WTC11 (cell line): ENCODE measurements at regions not wholly inside any gene's neighbourhood (a gene's known extent, or its start where the extent isn't known, plus 50 kb on each side); places are given as distances from the start of the nearest gene placed in this dataset.

Source experiments
- ATAC-seq: fragments of 200-7000 bp; cut with Tn5 transposase; 2 replicates; pipeline ENCODE4 v1.10.0; 2021; ENCODE audit warnings: mild to moderate bottlenecking, moderate library complexity
- CTCF ChIA-PET: fragments of 300-600 bp; sonication (Branson Sonifier 250); formaldehyde crosslinking; loops from one replicate; lab custom pipeline; 2021; ENCODE audit warnings: antibody characterized with exemption; lab: Charles Lee
- POLR2A ChIA-PET: fragments of 350-600 bp; sonication (Branson Sonifier 250); formaldehyde crosslinking; loops from one replicate; lab custom pipeline; 2021; ENCODE audit warnings: antibody characterized with exemption; lab: Charles Lee
- DNase-seq: peaks from one replicate; pipeline ENCODE4 v3.0.0; 2021; ENCODE audit warnings: low spot score
- H3K27ac Mint-ChIP-seq: 2 replicates; pipeline ENCODE4 v1.8.0; 2021; ENCODE audit warnings: mixed read lengths
- H3K27me3 Mint-ChIP-seq: 2 replicates; pipeline ENCODE4 v1.8.0; 2021; ENCODE audit warnings: low read depth, mild to moderate bottlenecking, moderate library complexity, mixed read lengths
- H3K36me3 Mint-ChIP-seq: 2 replicates; pipeline ENCODE4 v1.8.0; 2021; ENCODE audit warnings: mixed read lengths
- H3K4me1 Mint-ChIP-seq: 2 replicates; pipeline ENCODE4 v1.8.0; 2022; ENCODE audit warnings: mixed read lengths
- H3K4me3 Mint-ChIP-seq: 2 replicates; pipeline ENCODE4 v1.8.0; 2021; ENCODE audit warnings: mild to moderate bottlenecking, moderate library complexity, mixed read lengths
- H3K9me3 Mint-ChIP-seq: 2 replicates; pipeline ENCODE4 v1.8.0; 2021; ENCODE audit warnings: mixed read lengths
- AR ChIP-seq: fragments of 250-450 bp; sonication (Bioruptor Pico); IDR thresholded peaks from 2 replicates; pipeline ENCODE4 v1.9.0; 2021; ENCODE audit warnings: mild to moderate bottlenecking
- ATF3 ChIP-seq: sonication (generic); formaldehyde crosslinking; conservative IDR thresholded peaks from 2 replicates; pipeline ENCODE4 v1.8.1; 2022; ENCODE audit warnings: mild to moderate bottlenecking, missing genetic modification reagents
- CTCF ChIP-seq: fragments of 200-600 bp; IDR thresholded peaks from 2 replicates; pipeline ENCODE4 v1.8.0; 2022; ENCODE audit warnings: antibody characterized with exemption
- ELF4 ChIP-seq: sonication (generic); formaldehyde crosslinking; IDR thresholded peaks from 2 replicates; pipeline ENCODE4 v1.8.1; 2022; ENCODE audit warnings: low read depth, mild to moderate bottlenecking, moderate library complexity, missing genetic modification reagents
- FOXK1 ChIP-seq: sonication (generic); formaldehyde crosslinking; IDR thresholded peaks from 2 replicates; pipeline ENCODE4 v1.8.0; 2022; ENCODE audit warnings: mild to moderate bottlenecking, moderate library complexity, missing genetic modification reagents
- GABPB1 ChIP-seq: sonication (generic); formaldehyde crosslinking; IDR thresholded peaks from 2 replicates; pipeline ENCODE4 v1.8.1; 2023; ENCODE audit warnings: mild to moderate bottlenecking, missing genetic modification reagents
- GRHL2 ChIP-seq: fragments of 250-450 bp; sonication (Bioruptor Pico); IDR thresholded peaks from 2 replicates; pipeline ENCODE4 v1.8.0; 2022; ENCODE audit warnings: mild to moderate bottlenecking, moderate library complexity; ENCODE audit not compliant: insufficient replicate concordance, severe bottlenecking
- HMGXB4 ChIP-seq: sonication (generic); formaldehyde crosslinking; IDR thresholded peaks from 2 replicates; pipeline ENCODE4 v1.8.1; 2023; ENCODE audit warnings: mild to moderate bottlenecking, moderate library complexity, missing genetic modification reagents
- JUN ChIP-seq: sonication (generic); formaldehyde crosslinking; IDR thresholded peaks from 2 replicates; pipeline ENCODE4 v1.8.0; 2023; ENCODE audit warnings: mild to moderate bottlenecking, missing genetic modification reagents
- KAT7 ChIP-seq: sonication (generic); formaldehyde crosslinking; IDR thresholded peaks from 2 replicates; pipeline ENCODE4 v1.8.1; 2023; ENCODE audit warnings: missing genetic modification reagents, mild to moderate bottlenecking, borderline replicate concordance
- NR1H2 ChIP-seq: sonication (generic); formaldehyde crosslinking; IDR thresholded peaks from 2 replicates; pipeline ENCODE4 v1.9.0; 2021; ENCODE audit warnings: mild to moderate bottlenecking, moderate library complexity, missing genetic modification reagents
- NR2C2 ChIP-seq: sonication (generic); formaldehyde crosslinking; IDR thresholded peaks from 2 replicates; pipeline ENCODE4 v1.8.0; 2022; ENCODE audit warnings: mild to moderate bottlenecking, missing genetic modification reagents
- PRRX2 ChIP-seq: fragments of 250-450 bp; sonication (Bioruptor Pico); IDR thresholded peaks from 2 replicates; pipeline ENCODE4 v1.8.0; 2021; ENCODE audit warnings: mild to moderate bottlenecking
- RELA ChIP-seq: sonication (generic); formaldehyde crosslinking; IDR thresholded peaks from 2 replicates; pipeline ENCODE4 v1.8.1; 2022; ENCODE audit warnings: missing genetic modification reagents, mild to moderate bottlenecking, borderline replicate concordance
- ZNF138 ChIP-seq: sonication (generic); formaldehyde crosslinking; conservative IDR thresholded peaks from 2 replicates; pipeline ENCODE4 v1.8.1; 2022; ENCODE audit warnings: mild to moderate bottlenecking, moderate library complexity, missing genetic modification reagents
- ZNF423 ChIP-seq: fragments of 250-450 bp; sonication (Bioruptor Pico); IDR thresholded peaks from 2 replicates; pipeline ENCODE4 v2.1.2; 2022; ENCODE audit warnings: mild to moderate bottlenecking, moderate library complexity
- TF ChIP-seq, protein P1 (sequence below): sonication (generic); formaldehyde crosslinking; IDR thresholded peaks from 2 replicates; pipeline ENCODE4 v1.8.1; 2023; ENCODE audit warnings: mild to moderate bottlenecking, missing genetic modification reagents, moderate library complexity
- TF ChIP-seq, protein P2 (sequence below): sonication (generic); formaldehyde crosslinking; IDR thresholded peaks from 2 replicates; pipeline ENCODE4 v1.8.0; 2023; ENCODE audit warnings: mild to moderate bottlenecking, missing genetic modification reagents
- TF ChIP-seq, protein P3 (sequence below): sonication (generic); formaldehyde crosslinking; IDR thresholded peaks from 2 replicates; pipeline ENCODE4 v1.8.1; 2023; ENCODE audit warnings: mild to moderate bottlenecking, missing genetic modification reagents, moderate library complexity

DNA sequence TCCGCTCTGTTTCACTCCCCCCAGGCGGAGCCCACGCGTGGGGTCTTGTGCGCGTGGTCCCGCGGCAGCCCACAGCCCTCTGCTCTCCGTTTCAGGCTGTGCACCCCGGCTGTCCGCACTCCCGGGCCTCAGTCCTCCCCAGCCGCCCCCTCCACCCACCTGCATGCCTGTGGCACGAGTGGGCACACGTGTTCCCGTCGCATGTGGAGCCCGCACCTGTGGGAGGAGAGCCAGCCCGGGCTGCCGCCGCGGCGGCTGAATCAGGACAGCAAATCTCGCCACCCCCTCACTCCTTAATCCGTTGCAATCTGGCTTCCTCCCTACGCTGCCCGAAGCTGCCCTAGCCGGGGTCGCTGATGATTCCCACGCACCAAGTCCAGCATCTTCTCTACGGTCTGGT lies 69.9 kb upstream of the GRIN2A start:
- peaks cover 9% of the 10 kb centered on the region for H3K27me3 Mint-ChIP-seq
- DNase-seq (no peak), ATAC-seq (no peak)
- H3K9me3 Mint-ChIP-seq: no peaks in the 10 kb centered on the region
- POLR2A ChIA-PET: interaction anchor here (0.6 kb wide), 1 partner anchor 272 kb away, joined by 3 read pairs; no protein-coding TSS in a partner anchor
- no peak overlapping the region for H3K4me3 Mint-ChIP-seq
- TF ChIP-seq PRRX2 (CRISPR knock-in tag) (no peak), ATF3 (no peak), GABPB1 (CRISPR knock-in tag) (no peak)
- TF ChIP-seq, protein P1, sequence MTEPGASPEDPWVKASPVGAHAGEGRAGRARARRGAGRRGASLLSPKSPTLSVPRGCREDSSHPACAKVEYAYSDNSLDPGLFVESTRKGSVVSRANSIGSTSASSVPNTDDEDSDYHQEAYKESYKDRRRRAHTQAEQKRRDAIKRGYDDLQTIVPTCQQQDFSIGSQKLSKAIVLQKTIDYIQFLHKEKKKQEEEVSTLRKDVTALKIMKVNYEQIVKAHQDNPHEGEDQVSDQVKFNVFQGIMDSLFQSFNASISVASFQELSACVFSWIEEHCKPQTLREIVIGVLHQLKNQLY (CRISPR knock-in tag): no peak
- TF ChIP-seq, all 79 proteins: peak for 0
- peaks cover 11% of the 10 kb centered on the region for H3K4me1 Mint-ChIP-seq
- no peaks in the 10 kb centered on the region for H3K36me3 Mint-ChIP-seq
- no peak overlapping the region for H3K27ac Mint-ChIP-seq
- CTCF ChIA-PET: no interaction called here

DNA sequence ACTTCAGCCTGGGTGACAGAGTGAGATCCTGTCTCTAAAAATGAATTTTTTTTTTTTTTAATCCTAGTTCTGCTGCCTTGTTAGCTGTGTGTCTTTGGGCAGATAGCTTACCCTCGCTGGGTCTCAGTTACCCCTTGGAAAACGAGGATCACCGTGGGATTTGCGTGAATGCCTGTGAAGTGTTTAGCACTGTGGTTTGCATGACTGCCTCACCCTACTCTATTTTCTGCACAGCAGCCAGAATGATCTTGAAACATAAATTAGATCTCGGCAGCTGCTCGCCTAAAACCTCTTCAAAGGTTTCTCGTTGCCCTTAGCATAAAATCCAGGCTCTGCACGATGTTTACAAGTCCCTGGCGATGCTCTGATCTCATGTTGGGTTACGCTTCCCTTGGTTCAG lies 71.2 kb upstream of the GRIN2A start:
- POLR2A ChIA-PET: interaction anchor here (0.7 kb wide), 1 partner anchor 233 kb away, joined by 3 read pairs; no protein-coding TSS in a partner anchor

GRCh38 chr16:10255728-10256127 lies 73.5 kb upstream of the GRIN2A start:
- POLR2A ChIA-PET: interaction anchor here (0.5 kb wide), 1 partner anchor 561 kb away, joined by 8 read pairs; no protein-coding TSS in a partner anchor
- TF ChIP-seq, protein P2, sequence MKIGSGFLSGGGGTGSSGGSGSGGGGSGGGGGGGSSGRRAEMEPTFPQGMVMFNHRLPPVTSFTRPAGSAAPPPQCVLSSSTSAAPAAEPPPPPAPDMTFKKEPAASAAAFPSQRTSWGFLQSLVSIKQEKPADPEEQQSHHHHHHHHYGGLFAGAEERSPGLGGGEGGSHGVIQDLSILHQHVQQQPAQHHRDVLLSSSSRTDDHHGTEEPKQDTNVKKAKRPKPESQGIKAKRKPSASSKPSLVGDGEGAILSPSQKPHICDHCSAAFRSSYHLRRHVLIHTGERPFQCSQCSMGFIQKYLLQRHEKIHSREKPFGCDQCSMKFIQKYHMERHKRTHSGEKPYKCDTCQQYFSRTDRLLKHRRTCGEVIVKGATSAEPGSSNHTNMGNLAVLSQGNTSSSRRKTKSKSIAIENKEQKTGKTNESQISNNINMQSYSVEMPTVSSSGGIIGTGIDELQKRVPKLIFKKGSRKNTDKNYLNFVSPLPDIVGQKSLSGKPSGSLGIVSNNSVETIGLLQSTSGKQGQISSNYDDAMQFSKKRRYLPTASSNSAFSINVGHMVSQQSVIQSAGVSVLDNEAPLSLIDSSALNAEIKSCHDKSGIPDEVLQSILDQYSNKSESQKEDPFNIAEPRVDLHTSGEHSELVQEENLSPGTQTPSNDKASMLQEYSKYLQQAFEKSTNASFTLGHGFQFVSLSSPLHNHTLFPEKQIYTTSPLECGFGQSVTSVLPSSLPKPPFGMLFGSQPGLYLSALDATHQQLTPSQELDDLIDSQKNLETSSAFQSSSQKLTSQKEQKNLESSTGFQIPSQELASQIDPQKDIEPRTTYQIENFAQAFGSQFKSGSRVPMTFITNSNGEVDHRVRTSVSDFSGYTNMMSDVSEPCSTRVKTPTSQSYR (CRISPR knock-in tag): no peak
- TF ChIP-seq AR (CRISPR knock-in tag) (no peak), CTCF (no peak), ELF4 (no peak), NR1H2 (CRISPR knock-in tag) (no peak), KAT7 (CRISPR knock-in tag) (no peak), ZNF423 (CRISPR knock-in tag) (no peak)
- H3K4me3 Mint-ChIP-seq: no peak overlapping the region
- H3K27me3 Mint-ChIP-seq: peaks cover 9% of the 10 kb centered on the region
- peaks cover 12% of the 10 kb centered on the region for H3K4me1 Mint-ChIP-seq
- no peak overlapping the region for H3K27ac Mint-ChIP-seq
- no peaks in the 10 kb centered on the region for H3K9me3 Mint-ChIP-seq
- ATAC-seq: no peak
- no peaks in the 10 kb centered on the region for H3K36me3 Mint-ChIP-seq
- CTCF ChIA-PET: interaction anchor here (1.2 to 1.4 kb wide), 3 partner anchors 16 to 73 kb away, joined by 3 to 6 read pairs (median 5); partner anchors contain the start of gene GRIN2A
- DNase-seq: no peak

More for the DNA sequence above, 71.2 kb upstream of the GRIN2A start:
- CTCF ChIA-PET: interaction anchor here (1.0 kb wide), 1 partner anchor 256 kb away, joined by 4 read pairs; no protein-coding TSS in a partner anchor
- peaks cover 9% of the 10 kb centered on the region for H3K27me3 Mint-ChIP-seq
- no peaks in the 10 kb centered on the region for H3K9me3 Mint-ChIP-seq
- H3K4me3 Mint-ChIP-seq: no peak overlapping the region
- no peak for ATAC-seq
- H3K27ac Mint-ChIP-seq: no peak overlapping the region
- no peaks in the 10 kb centered on the region for H3K36me3 Mint-ChIP-seq
- no peak for DNase-seq
- TF ChIP-seq NR1H2 (CRISPR knock-in tag) (no peak), NR2C2 (CRISPR knock-in tag) (no peak), ZNF138 (CRISPR knock-in tag) (no peak), GRHL2 (CRISPR knock-in tag) (no peak), JUN (CRISPR knock-in tag) (no peak), HMGXB4 (no peak), RELA (no peak), FOXK1 (no peak)
- TF ChIP-seq, protein P3, sequence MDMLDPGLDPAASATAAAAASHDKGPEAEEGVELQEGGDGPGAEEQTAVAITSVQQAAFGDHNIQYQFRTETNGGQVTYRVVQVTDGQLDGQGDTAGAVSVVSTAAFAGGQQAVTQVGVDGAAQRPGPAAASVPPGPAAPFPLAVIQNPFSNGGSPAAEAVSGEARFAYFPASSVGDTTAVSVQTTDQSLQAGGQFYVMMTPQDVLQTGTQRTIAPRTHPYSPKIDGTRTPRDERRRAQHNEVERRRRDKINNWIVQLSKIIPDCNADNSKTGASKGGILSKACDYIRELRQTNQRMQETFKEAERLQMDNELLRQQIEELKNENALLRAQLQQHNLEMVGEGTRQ (CRISPR knock-in tag): no peak
- TF ChIP-seq, all 79 proteins: peak for 0
- H3K4me1 Mint-ChIP-seq: peaks cover 12% of the 10 kb centered on the region
